Kidney tubule cell (primary cell): ENCODE measurements at regions not wholly inside any gene's neighbourhood (a gene's known extent, or its start where the extent isn't known, plus 50 kb on each side); places are given as distances from the start of the nearest gene placed in this dataset.
"Not testable (repeated sequence)": the region's sequence is repeated elsewhere in the genome, so short reads cannot be mapped to it uniquely, and the experiment has no call there.

Experiments
- DNase-seq: peaks from one replicate; pipeline ENCODE4 v3.0.0-alpha.2; 2018; ENCODE audit warnings: low spot score

DNA sequence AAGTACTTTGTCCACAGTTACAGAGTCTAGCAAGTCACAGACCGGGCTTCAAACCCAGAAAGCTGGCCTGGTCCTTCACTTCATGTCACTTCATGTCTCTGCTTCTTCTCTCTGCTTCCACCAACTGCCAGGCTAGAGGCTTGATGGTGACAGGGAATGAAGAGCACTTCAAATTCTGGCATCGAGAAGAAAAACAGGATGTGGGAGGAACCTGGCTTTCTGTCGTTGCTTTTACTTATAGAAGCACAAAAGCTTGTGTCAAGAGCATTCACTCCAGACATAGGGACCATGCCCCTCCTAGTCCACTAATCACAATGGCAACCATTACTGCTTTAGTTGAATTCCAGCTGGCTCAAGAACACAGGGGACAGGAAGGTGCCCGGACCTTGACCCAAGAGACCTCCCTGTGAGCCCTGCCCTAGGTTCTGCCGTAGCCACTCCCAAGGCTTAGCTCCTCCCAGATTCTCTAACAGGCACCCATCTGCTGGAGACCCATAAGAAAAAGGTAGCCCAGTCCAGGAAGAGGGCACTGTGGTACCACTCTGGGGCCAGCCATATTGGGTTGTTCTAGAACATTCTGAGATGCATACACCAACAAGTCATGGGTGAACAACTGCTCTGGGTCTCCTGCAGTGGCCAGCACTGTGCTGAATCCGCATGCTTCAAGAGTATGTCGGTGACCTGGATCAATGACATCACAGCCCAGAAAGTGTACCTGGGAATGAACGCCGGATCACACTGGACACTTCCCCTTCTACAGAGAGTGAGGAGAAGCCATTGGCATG is 181.8 kb downstream of the C16orf95 start:
- no peak for DNase-seq

DNA sequence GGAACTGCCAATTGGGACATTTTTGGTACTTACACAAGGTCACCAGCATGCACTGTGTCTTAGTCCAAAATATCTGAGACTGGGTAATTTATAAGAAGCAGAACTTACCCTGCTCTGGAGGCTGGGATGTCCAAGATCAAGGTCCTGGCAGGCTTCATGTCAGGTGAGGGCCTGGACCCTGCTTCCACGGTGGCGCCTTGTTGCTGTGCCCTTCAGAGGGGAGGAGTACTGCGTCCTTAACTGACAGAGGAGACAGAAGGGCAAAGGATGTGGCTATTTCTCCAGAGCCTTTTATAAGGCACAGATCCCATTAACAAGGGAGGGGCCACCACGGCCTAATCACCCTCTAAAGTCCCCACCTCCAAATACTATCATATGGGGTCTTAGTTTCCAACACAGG is 178.9 kb downstream of the C16orf95 start:
- no peak for DNase-seq

DNA sequence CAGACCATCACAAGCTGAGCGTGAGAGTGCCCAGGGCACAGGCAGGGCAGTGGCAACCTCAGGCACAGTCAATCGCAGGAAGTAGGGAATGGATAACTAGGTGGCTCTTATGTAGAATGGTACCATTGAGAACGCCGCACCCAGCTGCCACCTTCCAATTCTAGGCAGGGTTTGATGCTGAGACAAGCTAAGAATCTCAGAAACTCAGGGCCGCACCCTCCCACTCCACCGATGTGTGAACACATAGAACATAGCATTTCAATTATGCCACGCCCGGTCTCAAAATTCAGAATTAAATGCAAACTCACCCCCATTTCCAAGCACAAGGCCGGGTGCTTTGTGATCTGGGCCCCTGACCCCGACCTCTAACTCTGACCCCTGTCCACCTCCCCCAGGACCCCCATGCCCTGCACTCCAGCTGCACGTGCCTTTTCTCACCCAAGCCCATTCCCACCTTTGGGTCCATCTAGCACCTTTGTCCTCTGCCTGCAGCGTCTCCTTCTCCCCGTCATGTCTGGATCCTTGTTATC is 178.4 kb downstream of the C16orf95 start:
- DNase-seq: no peak

DNA sequence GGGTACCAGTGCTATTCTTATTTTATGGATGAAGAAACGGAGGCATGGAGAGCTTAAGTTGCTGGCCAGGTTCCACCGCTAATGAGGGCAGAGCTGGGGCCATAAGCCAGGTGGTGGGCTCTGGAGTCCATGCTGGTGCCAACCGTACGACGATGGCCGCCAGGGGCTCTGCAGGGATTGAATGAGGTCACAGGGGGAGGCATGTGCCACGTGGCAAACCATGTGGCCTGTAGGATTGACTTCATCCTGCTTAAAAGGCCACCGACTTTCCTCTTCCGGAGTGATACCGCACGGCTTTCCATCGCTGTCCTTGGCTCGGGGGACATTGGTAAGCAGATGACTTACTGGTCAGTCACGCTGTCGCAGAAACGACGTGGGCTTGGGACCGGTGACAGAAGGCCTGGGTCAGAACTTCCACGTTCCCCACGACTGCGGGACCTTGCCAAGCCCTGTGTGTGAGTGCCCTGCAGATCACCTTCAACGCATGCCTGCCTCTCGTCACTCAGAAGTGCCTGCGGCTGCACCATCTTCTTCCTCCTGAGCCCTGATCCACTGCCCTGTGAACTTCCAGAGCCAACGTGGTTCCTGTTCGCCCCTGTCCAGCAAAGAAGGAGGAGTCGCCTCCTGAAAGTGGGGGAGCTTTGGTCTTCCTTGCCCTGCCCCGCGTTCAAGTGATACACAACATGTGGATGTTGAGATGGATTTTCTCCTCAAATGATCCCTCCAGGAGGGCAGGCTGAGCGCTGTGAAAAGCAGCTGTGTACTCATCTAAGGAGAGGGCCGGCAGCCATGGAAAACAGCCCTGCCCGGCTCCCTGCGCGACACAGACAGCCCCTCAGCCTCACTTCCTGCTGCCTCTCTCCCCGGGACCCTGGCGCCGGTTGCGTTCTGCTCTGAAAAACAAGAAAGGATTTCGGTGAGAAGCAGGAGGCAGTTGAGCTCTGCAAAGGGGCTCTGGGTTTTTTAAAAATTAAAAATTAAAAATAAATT is 176.7 kb downstream of the C16orf95 start:
- no peak for DNase-seq

DNA sequence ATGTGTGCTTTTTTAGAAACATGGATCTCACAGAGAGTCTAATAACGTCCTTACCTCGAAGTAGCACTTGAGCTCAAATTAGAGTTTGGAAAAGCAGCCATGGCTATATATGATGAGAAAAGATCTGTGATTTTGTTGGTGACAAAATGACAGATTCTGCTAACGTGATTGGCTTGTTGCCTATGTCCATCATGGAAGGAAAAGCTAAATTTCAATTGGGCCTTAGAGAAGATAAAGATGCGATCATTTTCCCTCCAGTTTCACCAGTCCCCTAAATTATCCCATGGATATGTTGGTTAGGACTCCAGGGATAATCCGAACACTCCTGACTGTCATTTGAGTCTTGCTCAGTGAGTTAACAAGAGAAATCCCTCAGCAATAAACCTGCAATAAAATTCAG is 175.8 kb downstream of the C16orf95 start:
- DNase-seq: no peak

DNA sequence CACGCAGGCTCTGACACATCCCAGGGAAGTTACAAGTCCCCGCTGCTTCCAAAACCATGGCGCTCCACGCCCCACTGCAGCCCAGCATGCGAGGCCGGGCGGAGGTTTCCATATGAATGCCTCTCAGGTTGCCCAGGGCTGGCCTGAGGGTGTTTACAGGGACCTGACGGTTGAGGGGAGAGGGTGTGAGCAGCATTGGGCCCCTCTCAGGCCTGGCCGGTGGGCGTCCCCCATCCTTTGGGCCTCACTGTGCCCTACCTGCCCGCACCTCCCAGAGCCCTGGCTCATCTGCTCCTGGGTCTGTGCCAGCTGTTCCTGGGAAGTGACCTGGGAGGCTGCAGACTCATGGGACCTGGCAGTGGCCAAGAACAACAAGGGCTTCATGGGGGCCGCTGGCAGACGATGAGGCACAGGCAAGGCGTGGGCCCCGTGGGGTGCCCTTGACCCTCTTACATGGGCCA is 173.5 kb downstream of the C16orf95 start:
- DNase-seq: no peak

DNA sequence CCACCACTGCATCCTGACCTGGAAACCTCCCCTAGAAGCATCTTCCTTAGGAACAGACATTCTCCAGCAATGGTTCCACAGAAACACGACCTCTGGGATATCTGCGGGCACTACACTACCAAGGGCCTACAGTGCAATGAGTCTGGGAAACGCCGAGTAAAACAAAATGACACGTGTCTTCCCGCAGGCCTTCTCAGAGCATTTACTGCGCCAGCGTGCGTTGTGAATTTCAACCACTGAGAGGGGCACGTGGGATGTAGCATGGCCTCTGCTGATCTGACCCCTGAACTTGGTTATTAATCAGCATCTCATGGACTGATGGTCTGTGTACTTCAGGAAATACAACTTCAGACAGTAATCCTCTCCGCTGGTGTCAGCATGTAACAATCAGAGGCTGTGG is 173.0 kb downstream of the C16orf95 start:
- no peak for DNase-seq

DNA sequence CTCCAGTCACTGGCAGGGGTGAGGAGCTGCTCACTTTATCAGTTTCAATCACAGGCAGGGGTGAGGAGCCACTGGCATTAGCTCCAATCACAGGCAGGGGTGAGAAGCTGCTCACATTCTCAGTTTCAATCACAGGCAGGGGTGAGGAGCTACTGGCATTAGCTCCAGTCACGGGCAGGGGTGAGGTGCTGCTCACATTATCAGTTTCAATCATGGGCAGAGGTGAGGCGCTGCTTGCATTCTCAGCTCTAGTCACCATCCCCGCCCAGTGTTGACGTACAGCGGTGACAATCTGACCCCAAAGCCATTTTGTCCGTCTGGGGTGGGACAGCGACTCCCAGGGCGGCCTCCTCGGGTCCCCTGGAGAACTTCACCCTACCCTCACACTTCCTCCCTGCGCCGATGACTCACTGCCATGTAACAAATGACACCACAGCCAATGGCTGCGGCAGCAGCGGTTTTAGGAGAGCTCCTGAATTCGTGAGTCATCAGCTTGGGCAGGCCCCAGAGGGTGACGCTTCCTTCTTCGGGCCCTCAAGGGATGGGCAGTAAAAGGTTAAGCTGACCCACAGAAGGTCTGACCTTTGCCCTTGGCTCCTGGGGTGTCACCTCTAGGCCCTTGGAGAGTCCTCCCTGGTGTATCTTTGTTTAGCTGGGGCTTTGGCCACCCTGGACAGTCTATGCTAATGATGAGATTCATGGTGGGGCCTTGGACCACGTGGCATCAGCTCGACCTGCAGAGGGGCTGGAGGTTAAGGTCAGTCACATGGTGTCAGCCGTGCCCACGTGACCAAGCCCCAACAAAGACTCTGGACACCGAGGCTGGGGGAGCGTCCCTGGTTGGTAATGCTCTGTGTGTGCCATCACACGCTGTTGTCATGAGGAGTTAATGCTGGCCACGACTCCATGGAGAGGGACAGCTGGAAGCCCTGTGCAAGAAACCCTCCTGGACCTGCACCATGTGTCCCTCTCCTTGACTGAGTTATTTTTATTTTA is 171.7 kb downstream of the C16orf95 start:
- no peak for DNase-seq

DNA sequence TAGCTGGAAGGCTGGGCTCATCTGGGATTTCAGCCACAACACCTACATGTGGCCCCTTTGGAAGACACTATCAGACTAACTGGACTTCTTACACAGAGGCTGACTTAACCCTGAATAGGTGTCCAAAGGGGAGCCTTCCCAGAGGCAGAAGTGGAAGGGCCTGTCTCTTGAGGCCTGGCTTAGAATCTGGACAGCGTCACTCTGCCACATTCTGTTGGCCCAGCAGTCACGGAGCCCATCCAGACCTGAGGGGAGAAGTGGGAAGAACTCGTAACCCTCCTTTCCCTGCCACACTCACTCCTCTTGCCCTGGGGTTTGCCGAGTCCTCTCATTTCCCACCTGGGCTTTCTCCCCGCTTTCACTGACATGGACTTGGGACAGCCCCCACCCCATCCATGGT is 170.5 kb downstream of the C16orf95 start:
- no peak for DNase-seq

DNA sequence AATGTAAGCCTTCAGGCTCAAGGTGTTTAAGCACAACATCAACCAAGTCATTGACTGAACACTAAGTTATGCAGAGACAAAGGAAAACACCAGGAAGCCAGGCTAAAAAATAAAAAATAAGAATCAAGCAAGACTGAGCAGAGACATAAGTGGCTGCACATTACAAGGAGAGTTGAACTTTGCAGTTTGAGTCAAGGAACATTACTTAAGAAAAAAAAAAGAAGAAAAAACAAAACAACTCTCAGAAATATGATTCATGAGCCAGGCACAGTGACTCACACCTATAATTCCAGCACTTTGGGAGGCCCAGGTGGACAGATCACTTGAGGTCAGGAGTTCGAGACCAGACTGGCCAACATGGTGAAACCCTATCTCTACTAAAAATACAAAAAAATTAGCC is 168.1 kb downstream of the C16orf95 start:
- peak; percentile 23 for DNase-seq

DNA sequence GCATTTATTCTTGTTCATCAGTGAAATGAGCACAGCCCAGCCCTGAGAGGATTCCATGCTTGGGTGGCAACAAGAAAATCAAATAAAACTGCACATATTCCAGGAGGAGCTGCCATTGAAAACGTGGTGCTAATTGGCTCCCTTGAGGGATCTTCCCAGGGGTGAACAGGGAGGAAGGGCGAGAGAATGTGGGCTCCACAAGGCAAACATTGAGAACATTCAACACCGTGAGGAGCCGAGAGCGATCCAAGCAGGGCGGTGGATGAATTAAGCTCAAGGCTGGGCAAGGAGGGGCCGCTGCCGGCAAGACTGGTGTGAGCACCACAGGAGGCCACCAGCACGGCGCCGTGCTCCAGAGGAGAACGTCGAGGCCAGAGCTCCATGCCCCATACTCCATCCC is 166.9 kb downstream of the C16orf95 start:
- no peak for DNase-seq

DNA sequence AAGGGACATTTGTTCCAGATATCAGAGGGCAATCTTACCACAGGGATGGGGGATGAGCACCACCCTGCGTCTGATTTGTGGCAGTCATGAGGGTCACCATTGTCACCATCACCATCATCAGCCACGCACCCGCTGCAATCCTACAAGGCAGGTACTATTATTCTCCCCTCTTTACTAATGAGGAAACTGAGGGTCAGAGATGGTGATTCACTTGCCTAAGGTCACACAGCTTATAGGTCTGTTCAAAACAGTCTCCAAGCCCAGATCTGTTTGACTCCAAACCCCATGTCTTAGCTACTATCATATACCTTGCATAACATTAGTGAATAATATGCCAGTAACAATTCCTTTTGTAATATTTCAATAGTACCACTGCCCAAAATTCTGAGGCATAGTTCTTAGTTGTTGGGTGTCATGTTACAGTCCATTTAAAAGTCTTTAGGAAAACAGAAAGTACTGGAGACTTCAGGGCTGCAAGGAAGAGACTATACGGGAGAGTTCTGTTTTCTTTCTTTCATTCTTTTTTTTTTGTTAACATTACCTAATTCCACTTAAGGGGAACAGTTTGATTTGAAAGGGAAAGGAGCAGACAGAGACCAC is 166.4 kb downstream of the C16orf95 start:
- no peak for DNase-seq

DNA sequence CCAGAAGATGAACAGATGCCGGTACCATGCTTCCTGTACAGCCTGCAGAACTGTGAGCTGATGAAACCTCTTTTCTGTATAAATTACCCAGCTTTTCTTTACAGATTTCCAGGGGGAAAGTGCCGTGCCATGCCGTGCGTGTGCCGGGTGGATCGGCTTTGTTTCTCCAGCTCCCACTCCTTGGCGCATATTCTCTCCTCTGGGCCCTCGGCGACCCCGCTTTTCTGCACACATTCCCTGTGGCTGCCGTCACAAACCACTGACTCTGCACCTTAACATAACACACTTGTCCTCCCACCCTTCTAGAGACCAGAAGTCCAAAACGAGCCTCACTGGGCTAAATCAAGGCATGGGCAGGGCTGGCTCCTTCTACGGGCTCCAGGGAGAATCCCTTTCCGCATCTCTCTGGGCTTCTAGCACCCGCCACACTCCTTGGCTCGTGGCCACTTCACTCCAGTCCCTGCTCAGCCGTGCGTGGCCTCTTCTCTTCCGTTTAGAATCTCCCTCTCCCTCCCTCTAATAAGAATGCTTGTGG is 164.9 kb downstream of the C16orf95 start:
- DNase-seq: no peak

DNA sequence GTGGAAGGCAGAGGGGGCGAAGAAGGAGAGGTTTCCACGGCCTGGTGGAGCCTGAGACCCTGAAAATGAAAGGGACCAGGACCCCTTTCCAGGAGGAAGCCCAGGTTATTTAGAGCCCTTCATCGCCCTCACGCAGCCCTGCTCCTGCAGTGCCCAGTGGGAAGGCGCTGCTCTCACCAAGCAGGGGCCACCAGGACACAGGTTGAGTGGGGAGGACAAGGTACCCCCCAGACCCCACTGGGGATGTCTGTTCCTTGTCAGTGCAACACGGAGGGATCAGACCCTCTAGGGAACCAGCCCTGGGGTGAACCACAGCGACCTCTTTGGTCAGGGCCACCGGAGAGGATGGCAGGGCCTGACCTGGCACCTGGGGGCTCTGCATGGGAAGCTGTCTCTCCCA is 163.9 kb downstream of the C16orf95 start:
- no peak for DNase-seq

DNA sequence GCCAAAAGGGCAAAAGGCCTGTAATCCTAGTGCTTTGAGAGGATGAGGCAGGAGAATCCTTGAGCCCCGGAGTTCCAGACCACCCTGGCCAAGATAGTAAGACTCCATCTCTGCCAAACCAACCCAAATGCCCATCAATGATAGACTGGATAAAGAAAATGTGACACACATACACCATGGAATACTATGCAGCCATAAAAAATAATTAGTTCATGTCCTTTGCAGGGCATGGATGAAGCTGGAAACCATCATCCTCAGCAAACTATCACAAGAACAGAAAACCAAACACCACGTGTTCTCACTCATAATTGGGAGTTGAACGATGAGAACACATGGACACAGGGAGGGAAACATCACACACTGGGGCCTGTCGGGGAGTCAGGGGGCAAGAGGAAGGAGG is 161.9 kb downstream of the C16orf95 start:
- DNase-seq: not testable (repeated sequence)

DNA sequence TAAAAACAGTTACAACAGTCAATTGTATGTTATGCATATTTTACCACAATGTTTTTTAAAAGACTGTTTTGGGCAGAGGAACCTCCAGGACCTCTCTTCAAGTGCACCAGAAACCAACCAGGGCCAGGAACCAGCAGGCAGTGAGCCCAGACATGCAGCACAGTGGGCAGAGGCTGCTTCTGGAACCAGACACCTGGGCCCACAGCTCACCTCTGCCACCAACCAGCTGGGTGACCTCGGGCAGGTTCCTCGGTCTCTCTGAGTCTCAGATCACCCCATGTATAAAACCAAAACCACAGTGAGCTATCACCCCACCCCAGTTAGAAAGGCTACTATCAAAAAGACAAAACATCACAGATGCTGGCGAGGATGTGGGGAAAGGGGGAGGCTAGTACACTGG is 161.0 kb downstream of the C16orf95 start:
- DNase-seq: no peak

DNA sequence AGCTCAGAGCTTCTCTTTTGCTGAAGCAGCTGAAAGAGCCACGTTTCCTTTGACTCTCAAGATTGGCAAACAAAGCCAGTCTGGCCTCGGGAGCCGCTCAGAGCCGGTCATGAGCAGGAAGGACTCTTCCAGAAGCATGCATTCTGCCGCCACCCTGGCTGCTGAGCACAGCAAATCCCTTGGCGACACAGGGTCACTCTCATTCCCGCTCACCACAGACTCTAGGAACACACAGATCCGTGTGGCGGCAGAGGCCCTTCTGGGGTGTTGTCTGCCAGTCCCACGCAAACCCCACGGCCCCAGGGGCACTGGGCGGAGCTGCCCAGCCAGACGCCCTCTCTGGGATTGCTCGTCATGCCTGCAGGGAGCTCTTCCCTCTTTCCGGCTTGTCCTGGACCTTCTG is 157.0 kb downstream of the C16orf95 start:
- DNase-seq: no peak

DNA sequence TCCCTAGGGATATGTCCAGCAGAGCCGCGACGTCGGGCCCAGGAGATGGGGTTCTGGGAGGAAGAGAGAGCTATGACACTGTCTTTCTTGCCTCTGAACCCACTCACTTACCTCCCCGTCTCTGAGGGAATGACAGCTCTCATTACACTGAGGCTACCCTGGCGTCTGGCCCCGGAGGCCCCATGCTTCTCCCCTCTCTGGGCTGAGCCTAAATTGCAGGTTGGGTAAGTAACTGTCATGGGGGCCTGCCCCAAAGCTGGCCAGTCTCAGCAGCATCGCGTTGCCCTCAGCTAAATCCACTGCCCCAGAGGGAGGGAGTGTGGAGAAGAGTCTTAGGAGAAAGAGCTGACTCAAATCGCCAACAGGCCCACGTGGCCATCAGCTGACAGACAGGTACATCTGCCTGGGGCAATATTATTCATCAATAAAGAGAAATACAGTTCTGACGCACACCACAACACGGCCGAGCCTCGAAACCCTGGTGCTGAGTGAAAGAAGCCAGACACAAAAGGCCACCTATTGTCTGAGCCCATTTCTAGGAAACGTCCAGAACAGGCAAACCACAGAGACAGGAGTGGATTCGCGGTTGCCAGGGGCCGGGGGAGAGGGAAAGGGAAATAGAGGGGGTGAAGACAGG is 156.4 kb downstream of the C16orf95 start:
- no peak for DNase-seq

DNA sequence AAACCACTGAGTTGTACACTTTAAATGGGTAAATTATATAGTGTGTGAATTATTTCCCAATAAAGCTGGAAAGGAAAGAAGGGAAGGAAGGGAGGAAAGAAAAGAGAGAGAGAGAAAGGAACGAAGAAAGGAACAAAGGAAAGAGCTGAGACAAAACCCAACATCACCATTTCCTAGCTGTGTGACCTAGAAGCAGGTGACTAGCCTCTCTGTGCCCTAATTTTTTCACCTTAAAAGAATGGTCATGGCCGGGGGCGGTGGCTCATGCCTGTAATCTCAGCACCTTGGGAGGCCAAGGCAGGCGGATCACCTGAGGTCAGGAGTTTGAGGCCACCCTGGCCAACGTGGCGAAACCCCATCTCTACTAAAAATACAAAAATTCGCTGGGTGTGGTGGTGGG is 155.8 kb downstream of the C16orf95 start:
- not testable (repeated sequence) for DNase-seq
